Activated B cell treated with CpG ODN at 0.5 μM for 24 hours (primary cell): ENCODE measurements at regions not wholly inside any gene's neighbourhood (a gene's known extent, or its start where the extent isn't known, plus 50 kb on each side); places are given as distances from the start of the nearest gene placed in this dataset.

ENCODE experiments used
- ATAC-seq: fragments of 200-7000 bp; cut with Tn5 transposase; one replicate; pipeline ENCODE4 v1.10.0; 2021; ENCODE audit warnings: low read depth, mild to moderate bottlenecking, moderate library complexity
- CTCF ChIA-PET: fragments of 350-600 bp; sonication (Branson Sonifier 250); formaldehyde crosslinking; loops from one replicate; lab custom pipeline; 2021; ENCODE audit warnings: antibody characterized with exemption; lab: Charles Lee
- POLR2A ChIA-PET: fragments of 350-600 bp; sonication (Branson Sonifier 250); formaldehyde crosslinking; loops from one replicate; lab custom pipeline; 2021; ENCODE audit warnings: antibody characterized with exemption; lab: Charles Lee
- DNase-seq: peaks from one replicate; pipeline ENCODE4 v3.0.0; 2022
- H3K27ac Mint-ChIP-seq: one replicate; pipeline ENCODE4 v1.8.0; 2020; ENCODE audit warnings: mixed read lengths
- H3K27me3 Mint-ChIP-seq: one replicate; pipeline ENCODE4 v1.8.0; 2021; ENCODE audit warnings: mixed read lengths
- H3K36me3 Mint-ChIP-seq: one replicate; pipeline ENCODE4 v1.8.0; 2021; ENCODE audit warnings: low read depth, mixed read lengths
- H3K4me1 Mint-ChIP-seq: one replicate; pipeline ENCODE4 v1.8.0; 2021; ENCODE audit warnings: mixed read lengths
- H3K4me3 Mint-ChIP-seq: one replicate; pipeline ENCODE4 v1.8.0; 2020; ENCODE audit warnings: mild to moderate bottlenecking, mixed read lengths
- H3K9me3 Mint-ChIP-seq: one replicate; pipeline ENCODE4 v1.8.0; 2020; ENCODE audit warnings: mixed read lengths
- intact Hi-C: fragments of 100-400 bp; cut with micrococcal nuclease; formaldehyde crosslinking; loops from one replicate; pipeline ENCODE4 v1.15.1; 2024
- TF ChIP-seq, protein P1 (sequence below): fragments of 200-600 bp; IDR thresholded peaks from one replicate; pipeline ENCODE4 v1.8.0; 2022; ENCODE audit warnings: antibody characterized with exemption, mild to moderate bottlenecking

DNA sequence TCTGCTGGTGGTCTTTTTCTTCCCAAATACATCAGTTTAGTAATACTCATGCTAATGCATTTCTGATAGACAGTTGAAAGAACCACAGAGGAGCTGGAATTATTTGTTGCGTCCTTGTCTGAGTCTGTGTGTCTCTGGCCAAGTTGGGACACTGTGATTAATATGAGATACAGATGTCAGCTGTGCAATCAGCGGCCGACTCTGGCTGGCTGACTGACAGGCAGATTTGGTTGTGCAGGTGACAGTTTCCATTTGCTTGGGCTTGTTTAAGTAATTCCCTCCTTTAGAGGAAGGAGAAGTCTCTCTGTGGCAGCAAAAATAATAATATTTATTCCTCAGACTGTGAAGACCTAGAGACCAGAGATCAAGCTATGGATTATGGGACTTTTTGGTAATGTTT lies 176.2 kb upstream of the CHRM2 start:
- no peak overlapping the region for H3K27ac Mint-ChIP-seq
- no peaks in the 10 kb centered on the region for H3K4me1 Mint-ChIP-seq
- no peak for ATAC-seq
- no peak for DNase-seq
- H3K9me3 Mint-ChIP-seq = no peaks in the 10 kb centered on the region
- H3K36me3 Mint-ChIP-seq = no peaks in the 10 kb centered on the region
- no peaks in the 10 kb centered on the region for H3K27me3 Mint-ChIP-seq
- TF ChIP-seq, protein P1, sequence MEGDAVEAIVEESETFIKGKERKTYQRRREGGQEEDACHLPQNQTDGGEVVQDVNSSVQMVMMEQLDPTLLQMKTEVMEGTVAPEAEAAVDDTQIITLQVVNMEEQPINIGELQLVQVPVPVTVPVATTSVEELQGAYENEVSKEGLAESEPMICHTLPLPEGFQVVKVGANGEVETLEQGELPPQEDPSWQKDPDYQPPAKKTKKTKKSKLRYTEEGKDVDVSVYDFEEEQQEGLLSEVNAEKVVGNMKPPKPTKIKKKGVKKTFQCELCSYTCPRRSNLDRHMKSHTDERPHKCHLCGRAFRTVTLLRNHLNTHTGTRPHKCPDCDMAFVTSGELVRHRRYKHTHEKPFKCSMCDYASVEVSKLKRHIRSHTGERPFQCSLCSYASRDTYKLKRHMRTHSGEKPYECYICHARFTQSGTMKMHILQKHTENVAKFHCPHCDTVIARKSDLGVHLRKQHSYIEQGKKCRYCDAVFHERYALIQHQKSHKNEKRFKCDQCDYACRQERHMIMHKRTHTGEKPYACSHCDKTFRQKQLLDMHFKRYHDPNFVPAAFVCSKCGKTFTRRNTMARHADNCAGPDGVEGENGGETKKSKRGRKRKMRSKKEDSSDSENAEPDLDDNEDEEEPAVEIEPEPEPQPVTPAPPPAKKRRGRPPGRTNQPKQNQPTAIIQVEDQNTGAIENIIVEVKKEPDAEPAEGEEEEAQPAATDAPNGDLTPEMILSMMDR = no peak
- no peak overlapping the region for H3K4me3 Mint-ChIP-seq
- intact Hi-C loops = no loop called here
- ChIA-PET POLR2A (no interaction called here), CTCF (no interaction called here)

DNA sequence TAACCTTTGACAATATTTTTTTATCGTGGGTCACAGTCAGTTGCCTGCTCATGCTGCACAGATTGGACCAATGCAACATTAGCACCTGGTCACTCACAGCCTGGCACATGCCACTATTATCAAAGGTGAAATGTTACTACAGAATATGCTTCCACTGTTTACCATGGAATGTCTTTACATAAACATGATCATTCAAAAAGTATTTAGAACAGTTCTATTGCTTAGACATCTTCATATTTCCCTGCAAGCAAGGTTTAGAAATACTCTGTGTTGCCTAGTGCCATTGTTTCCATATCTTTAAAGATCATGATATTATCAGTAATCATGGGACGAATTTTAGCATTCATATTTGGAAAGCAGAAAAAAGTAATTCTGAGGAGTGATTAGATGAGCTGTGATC lies 179.9 kb upstream of the CHRM2 start:
- Mint-ChIP-seq H3K27me3 (no peaks in the 10 kb centered on the region), H3K9me3 (no peaks in the 10 kb centered on the region), H3K27ac (no peak overlapping the region), H3K36me3 (no peaks in the 10 kb centered on the region), H3K4me3 (no peak overlapping the region), H3K4me1 (no peaks in the 10 kb centered on the region)
- TF ChIP-seq, protein P1 = no peak
- no peak for ATAC-seq
- ChIA-PET POLR2A (no interaction called here), CTCF (no interaction called here)
- DNase-seq = no peak
- intact Hi-C loops = no loop called here

DNA sequence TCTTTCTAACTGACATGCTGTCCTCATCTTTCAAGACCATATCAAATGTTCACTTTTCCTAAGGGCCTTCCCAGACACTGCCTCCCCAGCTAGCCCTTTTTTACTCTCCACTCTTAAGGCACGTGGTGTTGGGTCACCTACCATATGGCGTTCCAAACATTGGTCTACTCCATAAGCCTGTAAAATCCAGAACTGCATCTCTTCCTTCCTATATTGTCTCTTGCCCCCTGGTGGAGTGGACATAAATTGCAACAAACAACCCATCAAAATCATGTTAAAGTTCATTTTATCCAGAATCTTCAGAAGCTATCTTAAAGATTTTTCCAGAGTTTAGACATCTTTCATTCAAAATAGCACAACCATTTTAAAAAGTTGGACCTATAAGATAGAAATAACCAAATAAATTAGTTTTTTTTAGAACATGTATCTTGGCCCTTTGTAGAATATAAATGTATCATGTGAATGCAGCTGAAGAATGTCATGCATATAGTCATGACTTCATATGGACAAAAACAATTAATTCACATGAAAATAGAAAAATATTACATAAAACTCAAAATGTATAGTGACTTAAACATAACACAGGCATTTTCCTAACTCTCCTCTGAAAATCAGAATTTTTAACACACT lies 180.6 kb upstream of the CHRM2 start:
- TF ChIP-seq, protein P1 = no peak
- intact Hi-C loops = no loop called here
- ChIA-PET CTCF (interaction anchor here (0.6 kb wide), 1 partner anchor 567 kb away, joined by 4 read pairs; no protein-coding TSS in a partner anchor), POLR2A (no interaction called here)
- no peak overlapping the region for H3K4me3 Mint-ChIP-seq
- H3K4me1 Mint-ChIP-seq = no peaks in the 10 kb centered on the region
- no peaks in the 10 kb centered on the region for H3K9me3 Mint-ChIP-seq
- ATAC-seq (no peak), DNase-seq (no peak)
- H3K27ac Mint-ChIP-seq = no peak overlapping the region
- H3K36me3 Mint-ChIP-seq = no peaks in the 10 kb centered on the region
- H3K27me3 Mint-ChIP-seq = no peaks in the 10 kb centered on the region

DNA sequence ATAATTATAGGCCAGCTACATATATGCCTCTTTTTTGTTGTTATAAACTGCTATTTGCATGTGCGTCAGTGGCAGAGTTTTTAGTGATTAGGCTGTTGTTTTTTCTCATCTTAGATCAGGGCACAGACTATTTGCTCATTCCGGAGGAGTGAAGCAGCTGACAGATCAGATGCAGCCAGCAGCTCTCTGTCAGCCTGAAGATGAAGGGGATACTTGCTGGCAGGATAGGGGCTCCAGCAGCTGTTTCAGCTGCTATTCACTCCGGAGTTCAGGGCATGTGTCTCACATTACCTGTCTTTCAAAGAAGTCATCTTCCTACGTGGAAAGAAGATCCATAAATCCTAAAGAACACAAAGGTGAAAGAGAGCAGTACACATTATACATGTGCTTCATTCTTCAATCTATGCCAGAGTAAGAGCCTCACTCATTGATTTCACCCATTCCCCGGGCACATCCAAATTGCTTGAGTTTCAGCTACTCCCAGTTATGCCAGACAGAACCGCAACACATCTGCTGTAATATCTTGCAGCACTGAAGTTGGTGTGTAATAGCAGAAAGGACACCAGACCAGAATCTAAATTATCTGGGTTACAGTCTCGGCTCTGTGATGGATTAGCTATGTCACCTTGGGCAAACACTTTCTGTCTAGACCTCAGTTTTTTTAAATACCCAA lies 182.8 kb upstream of the CHRM2 start:
- CTCF ChIA-PET = no interaction called here
- no peak for DNase-seq
- Mint-ChIP-seq H3K27me3 (no peaks in the 10 kb centered on the region), H3K27ac (no peak overlapping the region), H3K4me1 (no peaks in the 10 kb centered on the region), H3K9me3 (no peaks in the 10 kb centered on the region), H3K36me3 (no peaks in the 10 kb centered on the region), H3K4me3 (no peak overlapping the region)
- TF ChIP-seq, protein P1 = no peak
- intact Hi-C loops = no loop called here
- POLR2A ChIA-PET = no interaction called here
- ATAC-seq = no peak

DNA sequence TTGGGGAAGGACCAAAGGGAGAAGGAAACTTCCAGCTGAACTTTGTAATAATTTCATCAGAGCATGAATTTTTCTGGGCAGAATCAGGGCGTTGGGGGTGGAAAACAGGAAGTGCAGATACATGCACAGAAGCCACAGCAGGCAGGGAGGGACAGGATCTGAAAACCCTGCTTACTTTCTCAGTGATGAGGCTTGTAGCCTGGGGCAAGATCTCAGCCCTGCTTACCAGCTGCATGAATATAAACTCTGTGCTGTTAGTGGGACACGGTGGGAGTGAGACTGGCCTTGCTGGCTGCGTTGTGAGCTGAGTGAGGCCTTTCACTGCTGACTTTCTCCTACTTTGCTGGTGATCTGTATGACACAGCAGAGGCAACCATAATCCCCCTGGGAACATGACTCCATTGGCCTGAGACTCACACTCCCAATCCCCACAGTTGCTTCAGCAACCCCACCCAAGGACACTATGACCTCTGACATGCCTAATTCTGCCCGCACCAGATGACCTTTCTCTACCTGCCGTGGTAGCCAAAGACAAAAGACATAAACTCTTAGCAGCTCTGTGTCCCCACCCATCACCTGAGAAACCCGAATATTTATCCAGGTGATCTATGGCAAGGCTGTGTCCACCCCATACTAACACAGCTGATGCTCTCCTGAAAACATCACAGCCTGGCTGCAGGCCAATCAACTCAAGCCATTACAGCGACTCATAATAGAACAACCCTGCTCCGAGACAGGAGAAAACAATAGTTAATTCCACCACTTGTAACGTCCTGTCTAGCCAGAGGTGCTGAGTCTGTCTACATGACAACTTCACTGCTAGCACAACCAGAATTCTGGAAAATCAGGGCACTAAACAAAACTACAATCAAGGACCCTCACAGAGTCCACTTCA lies 190.7 kb upstream of the CHRM2 start:
- intact Hi-C loops = no loop called here
- peaks cover 7% of the 10 kb centered on the region for H3K9me3 Mint-ChIP-seq
- no peaks in the 10 kb centered on the region for H3K27me3 Mint-ChIP-seq
- DNase-seq = no peak
- H3K4me3 Mint-ChIP-seq = no peak overlapping the region
- no peaks in the 10 kb centered on the region for H3K4me1 Mint-ChIP-seq
- no peak for ATAC-seq
- POLR2A ChIA-PET = no interaction called here
- TF ChIP-seq, protein P1 = no peak
- H3K36me3 Mint-ChIP-seq = no peaks in the 10 kb centered on the region
- no peak overlapping the region for H3K27ac Mint-ChIP-seq
- CTCF ChIA-PET = no interaction called here
